GM18861 (cell line): ENCODE measurements at regions not wholly inside any gene's neighbourhood (a gene's known extent, or its start where the extent isn't known, plus 50 kb on each side); places are given as distances from the start of the nearest gene placed in this dataset.
A peak's percentile ranks its signal among the peaks of the same experiment; 100 is the strongest.
"Not testable (repeated sequence)": the region's sequence is repeated elsewhere in the genome, so short reads cannot be mapped to it uniquely, and the experiment has no call there.

Experiments
- ATAC-seq: cut with Tn5 transposase; IDR thresholded peaks from one replicate; pipeline ENCODE4 v1.9.1; 2021; ENCODE audit not compliant: unreplicated experiment

DNA sequence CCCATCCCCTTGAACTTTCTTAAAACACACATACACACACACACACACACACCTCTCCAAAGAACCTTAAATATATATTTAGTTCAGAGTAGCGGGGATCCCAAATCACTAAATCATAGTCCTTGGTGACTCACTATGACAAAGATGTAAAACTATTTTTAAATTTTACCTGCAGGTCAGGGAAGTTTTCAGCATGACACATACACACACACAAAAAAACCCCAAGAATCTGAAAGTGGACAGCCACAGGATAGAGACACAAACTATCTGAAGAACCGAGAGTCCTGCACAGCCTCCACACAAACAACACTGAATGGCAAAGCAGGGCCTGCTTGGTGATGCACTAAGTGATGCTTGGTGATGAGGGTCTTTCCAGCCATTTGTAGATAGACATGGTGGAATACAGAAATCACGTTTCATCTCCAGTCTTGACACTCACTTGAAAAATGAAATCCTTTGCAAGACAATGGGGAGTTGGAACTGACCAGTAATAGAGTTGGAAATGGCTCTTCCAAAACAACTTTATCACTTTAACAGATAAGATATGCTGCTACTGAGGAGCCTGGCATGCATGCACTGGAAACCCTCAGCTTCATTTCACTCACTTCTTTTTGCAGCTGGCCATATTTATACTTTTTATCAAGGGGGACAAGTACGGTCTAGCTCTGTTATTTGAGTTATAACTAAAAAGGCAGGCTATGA is 307.3 kb downstream of the RAPGEF2 start:
- no peak for ATAC-seq

DNA sequence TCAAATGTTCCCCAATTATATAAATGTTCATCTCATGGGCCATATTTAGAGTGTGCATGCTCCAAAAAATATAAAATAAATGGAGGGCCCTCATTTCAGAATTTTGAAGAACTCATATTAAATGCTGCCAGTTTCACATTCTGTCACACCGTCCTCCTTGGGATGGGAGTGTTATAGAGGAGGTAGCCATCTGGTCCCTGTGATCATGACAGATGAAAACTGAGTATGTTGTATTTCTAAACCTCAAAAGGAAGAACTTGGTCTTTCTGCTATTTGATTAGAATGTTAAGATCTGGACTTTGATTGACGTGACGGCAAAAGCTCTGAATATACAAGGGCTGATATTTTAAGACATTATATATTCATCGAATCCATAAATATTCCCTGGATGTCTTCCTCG is 308.0 kb downstream of the RAPGEF2 start:
- ATAC-seq: no peak

GRCh38 chr4:159413306-159413943 is 310.5 kb downstream of the RAPGEF2 start:
- ATAC-seq: no peak

DNA sequence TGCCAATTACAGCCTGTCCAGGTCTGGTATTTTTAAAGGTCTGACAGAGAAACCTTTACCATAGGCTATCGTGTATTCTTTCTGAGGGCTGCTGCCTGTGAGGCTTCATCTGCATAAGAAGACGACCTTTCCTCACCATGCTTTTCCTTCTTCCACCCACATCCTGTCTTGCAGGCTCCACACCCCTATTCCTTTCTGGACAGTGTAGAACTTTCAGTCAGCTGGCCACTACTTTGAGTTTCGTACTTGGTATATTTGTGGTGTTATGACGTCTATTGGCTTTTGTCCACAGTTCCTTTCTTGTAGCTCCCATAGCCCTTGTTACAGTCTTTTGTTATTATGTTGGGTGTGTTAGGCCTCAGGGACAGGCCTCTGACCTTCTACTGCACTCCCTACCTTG is 311.4 kb downstream of the RAPGEF2 start:
- ATAC-seq: no peak

DNA sequence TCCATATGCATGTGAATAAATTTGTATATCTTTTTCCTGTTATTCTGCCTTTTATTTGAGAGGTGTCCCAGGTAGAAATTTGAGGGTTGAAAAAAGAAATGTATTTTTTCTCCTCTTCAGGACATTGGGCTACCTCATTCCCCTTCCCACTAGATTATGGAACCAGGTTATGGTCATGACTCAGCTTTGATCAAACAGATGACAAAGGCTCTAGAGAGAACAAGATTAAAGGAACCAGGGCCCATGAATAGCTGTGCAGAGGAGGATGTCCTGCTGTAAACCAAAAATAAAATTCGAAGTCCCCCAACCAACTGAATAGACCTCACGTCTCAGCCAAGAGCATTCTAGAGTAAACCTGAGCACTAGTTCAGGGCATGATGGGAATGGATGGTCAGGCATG is 313.2 kb downstream of the RAPGEF2 start:
- ATAC-seq: no peak

DNA sequence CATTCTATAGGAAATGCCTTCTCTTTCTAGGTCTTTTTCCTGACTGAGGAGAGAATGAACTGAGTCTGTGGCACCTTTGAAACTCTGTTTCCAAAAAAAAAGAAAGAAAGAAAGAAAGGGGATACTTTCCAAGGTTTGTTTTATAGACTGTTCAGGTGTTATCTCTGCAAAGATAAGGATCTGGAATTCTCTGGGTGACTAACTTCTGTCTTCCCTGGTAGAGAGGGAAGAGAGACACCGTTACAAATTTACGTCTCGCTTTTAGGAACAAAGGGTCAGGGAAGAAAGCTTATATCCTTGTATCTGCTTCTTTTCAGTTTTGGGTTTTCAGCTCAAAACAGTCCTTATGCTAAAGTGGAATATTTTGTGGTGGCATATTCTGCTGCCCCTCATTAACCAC is 314.1 kb downstream of the RAPGEF2 start:
- no peak for ATAC-seq

GRCh38 chr4:159420162-159421057 is 317.5 kb downstream of the RAPGEF2 start:
- ATAC-seq: no peak

- not testable (repeated sequence) for ATAC-seq
Measured at GRCh38 chr4:159421058-159421419, 318.2 kb downstream of the RAPGEF2 start.

DNA sequence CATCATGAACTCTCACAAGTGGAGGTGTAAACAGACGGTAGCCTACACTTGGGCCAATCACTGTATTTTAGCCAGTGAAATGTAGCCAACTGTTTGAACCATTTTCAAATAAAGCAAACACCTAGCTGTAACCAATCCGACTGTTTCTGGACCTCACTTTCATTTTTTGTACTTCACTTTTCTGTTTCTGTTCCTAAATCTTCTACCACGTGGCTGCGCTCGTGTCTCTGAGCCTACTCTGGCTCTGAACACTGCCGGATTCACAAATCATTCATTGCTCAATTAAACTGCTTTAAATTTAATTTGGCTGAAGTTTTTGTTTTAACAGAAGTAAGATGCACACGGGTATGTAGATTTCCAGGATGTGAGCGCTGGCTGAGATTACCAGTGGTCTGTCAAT is 319.1 kb downstream of the RAPGEF2 start:
- no peak for ATAC-seq

DNA sequence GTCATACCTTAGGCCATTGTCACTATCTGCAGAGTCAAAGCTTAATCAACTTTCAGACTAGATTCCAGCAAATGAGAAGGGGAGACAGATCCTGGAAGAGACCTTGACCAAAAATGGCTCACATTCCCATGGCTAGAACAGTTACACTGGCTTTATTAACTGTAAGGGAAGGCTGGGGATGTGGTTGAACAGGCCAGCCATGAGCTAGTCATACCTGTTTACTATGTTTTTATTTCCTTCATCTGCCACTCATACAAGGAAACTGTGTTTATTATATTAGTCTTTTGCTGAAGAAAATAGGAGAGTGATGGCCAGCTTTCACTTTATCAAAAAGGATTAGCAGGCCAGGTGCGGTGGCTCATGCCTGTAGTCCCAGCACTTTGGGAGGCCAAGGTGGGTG is 319.7 kb downstream of the RAPGEF2 start:
- ATAC-seq: no peak

- no peak for ATAC-seq
Measured at GRCh38 chr4:159425737-159426305, 322.9 kb downstream of the RAPGEF2 start.

DNA sequence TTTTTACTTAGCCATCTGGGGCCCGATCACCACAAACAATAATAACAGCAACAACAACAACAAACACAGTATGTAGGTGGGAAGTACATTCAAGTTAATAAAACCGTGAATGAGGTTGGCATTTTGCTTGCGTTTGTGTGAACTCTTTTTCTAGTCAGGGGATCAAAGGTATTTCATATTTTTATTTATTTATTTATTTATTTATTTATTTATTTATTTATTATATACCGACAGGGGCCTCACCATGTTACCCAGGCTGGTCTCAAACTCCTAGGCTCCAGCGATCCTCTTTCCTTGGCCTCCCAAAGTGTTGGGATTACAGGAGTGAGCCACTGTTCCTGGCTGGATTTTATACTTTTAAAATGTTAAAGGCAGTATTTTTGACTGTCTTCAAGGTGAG is 325.4 kb downstream of the RAPGEF2 start:
- no peak for ATAC-seq

- ATAC-seq: no peak
Measured at GRCh38 chr4:159428975-159429692, 326.3 kb downstream of the RAPGEF2 start.

DNA sequence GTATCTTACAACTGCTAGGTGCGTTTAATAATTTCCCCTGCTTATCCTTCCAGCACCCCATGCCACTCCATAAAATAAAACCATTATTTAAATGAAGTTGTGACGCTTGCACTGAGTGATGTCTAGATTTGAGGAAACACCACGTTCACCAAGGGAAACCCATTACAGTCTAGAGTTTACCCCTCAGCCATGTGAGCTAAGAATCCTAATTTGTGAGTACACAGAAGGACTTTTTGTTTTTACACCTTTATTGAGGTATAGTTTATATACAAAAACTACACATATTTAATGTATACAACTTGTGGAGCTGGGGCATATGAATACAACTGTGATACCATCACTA is 326.8 kb downstream of the RAPGEF2 start:
- ATAC-seq: no peak

GRCh38 chr4:159430896-159431295 is 328.0 kb downstream of the RAPGEF2 start:
- ATAC-seq: no peak

DNA sequence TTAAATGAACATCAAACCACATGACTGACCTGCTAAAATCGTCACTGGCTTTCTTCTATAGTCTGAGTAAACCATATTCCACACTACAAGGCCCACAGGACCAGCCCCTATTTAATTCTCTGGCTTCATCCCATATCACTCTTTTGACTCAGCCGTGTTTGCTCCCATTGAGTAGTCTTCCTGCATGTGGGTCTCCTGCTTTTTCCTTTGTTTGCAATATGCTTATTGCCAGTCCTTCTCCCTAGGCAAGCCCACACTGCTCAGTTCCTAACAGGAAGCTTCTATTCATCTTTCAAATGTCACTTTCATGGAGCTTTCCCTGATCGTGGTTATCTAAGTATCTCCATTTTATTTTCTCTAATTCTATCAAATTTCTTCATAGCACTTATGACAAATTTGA is 329.6 kb downstream of the RAPGEF2 start:
- no peak for ATAC-seq

GRCh38 chr4:159433337-159433736 is 330.5 kb downstream of the RAPGEF2 start:
- no peak for ATAC-seq

GRCh38 chr4:159434114-159434870 is 331.4 kb downstream of the RAPGEF2 start:
- ATAC-seq: no peak

- ATAC-seq: no peak
Measured at GRCh38 chr4:159434871-159435241, 332.0 kb downstream of the RAPGEF2 start.

DNA sequence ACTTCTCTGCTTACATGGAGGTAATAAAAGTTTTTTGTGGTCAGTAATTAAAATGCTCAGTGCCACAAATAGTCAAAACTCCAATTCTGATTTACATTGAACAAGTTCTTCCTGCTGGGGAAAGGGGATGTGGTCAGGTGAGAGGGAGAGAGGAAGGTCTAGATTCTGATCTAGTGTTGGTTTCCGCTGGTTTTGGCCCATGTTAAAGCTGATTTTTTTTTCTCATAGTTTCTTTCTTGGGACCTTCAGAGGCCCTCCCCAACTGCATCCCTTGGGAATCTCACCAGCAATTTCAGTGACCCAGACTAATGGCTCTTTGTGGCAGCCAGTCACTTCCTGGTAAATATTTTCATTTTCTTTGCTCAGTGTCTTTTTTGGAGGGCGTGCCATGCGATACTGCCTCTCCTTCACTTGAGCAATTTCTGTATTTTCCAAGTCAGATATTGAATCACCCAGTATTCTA is 332.7 kb downstream of the RAPGEF2 start:
- ATAC-seq: peak; percentile 61
